ENCODE measurements at regions not wholly inside any gene's neighbourhood (a gene's known extent, or its start where the extent isn't known, plus 50 kb on each side); places are given as distances from the start of the nearest gene placed in this dataset.

GRCh38 chr11:104823657-104824056 is 74.6 kb downstream of the CASP12 start:
- TF ChIP-seq CTCF (IDR thresholded peaks at IDR 0.05) = no peak
- TF ChIP-seq POLR2AphosphoS5 (IDR thresholded peaks at IDR 0.05) = no peak
- no peak for TF ChIP-seq EP300 (IDR thresholded peaks at IDR 0.05)
- no peak for TF ChIP-seq POLR2A (IDR thresholded peaks at IDR 0.05)

All from stomach (tissue), 4 donors.